ENCODE measurements at regions not wholly inside any gene's neighbourhood (a gene's known extent, or its start where the extent isn't known, plus 50 kb on each side); places are given as distances from the start of the nearest gene placed in this dataset.
A peak's percentile ranks its signal among the peaks of the same experiment; 100 is the strongest.

- Histone ChIP-seq H4K12ac (ENCODE audit: low read depth, low read length) (no peak overlapping the region), H3K9ac (ENCODE audit: low read length) (no peak overlapping the region), H2BK12ac (ENCODE audit: low read length) (no peak overlapping the region), H3K9me3 (ENCODE audit: insufficient read depth, low read depth, low read length) (no peaks in the 10 kb centered on the region), H3K79me2 (ENCODE audit: control insufficient read depth, insufficient read depth, low read length, poor library complexity) (no peaks in the 10 kb centered on the region), H3K23ac (ENCODE audit: low read length) (no peak overlapping the region), H4K91ac (ENCODE audit: low read depth, low read length) (no peak overlapping the region), H3K18ac (ENCODE audit: low read length) (no peak overlapping the region), H3K4me2 (ENCODE audit: low read length) (no peak overlapping the region), H3K4ac (ENCODE audit: low read depth, low read length) (no peak overlapping the region), H3K4me1 (ENCODE audit: control insufficient read depth in 1 of 2, insufficient read depth in 2 of 2, low read length in 2 of 2) (no peaks in the 10 kb centered on the region), H3K27me3 (ENCODE audit: insufficient read depth, low read length) (no peaks in the 10 kb centered on the region), H3K4me3 (ENCODE audit: low read depth, low read length) (no peak overlapping the region), H3K14ac (ENCODE audit: low read length) (no peak overlapping the region), H2AK5ac (ENCODE audit: low read length) (no peak overlapping the region), H2AFZ (ENCODE audit: insufficient read depth, low read length, poor library complexity) (no peak overlapping the region), H2BK5ac (ENCODE audit: low read depth, low read length, poor library complexity) (no peak overlapping the region), H4K8ac (ENCODE audit: low read depth, low read length) (no peak overlapping the region), H3K36me3 (ENCODE audit: control insufficient read depth in 1 of 2, insufficient read depth in 2 of 2, low read length in 2 of 2) (no peaks in the 10 kb centered on the region), H2BK120ac (ENCODE audit: insufficient read depth, low read length, poor library complexity) (no peak overlapping the region), H3K79me1 (ENCODE audit: low read length) (no peaks in the 10 kb centered on the region), H3K27ac (ENCODE audit: low read depth, low read length) (no peak overlapping the region)
- no CpG with 5 or more reads among the region's 2 CpGs for WGBS (ENCODE audit: extremely low coverage, insufficient coverage, insufficient read length)
- DNase-seq, result no peak
Observed at GRCh38 chr12:103160622-103161021, 203.1 kb downstream of the ASCL1 start.

GRCh38 chr12:103161582-103162362 is 204.3 kb downstream of the ASCL1 start:
- no peak overlapping the region for H3K18ac ChIP-seq (ENCODE audit: low read length)
- no peak overlapping the region for H2AK5ac ChIP-seq (ENCODE audit: low read length)
- H3K27me3 ChIP-seq (ENCODE audit: insufficient read depth, low read length), result no peaks in the 10 kb centered on the region
- no peak overlapping the region for H3K4ac ChIP-seq (ENCODE audit: low read depth, low read length)
- no peak for DNase-seq
- no peak overlapping the region for H3K14ac ChIP-seq (ENCODE audit: low read length)
- H2AFZ ChIP-seq (ENCODE audit: insufficient read depth, low read length, poor library complexity), result no peak overlapping the region
- H3K27ac ChIP-seq (ENCODE audit: low read depth, low read length), result no peak overlapping the region
- H4K12ac ChIP-seq (ENCODE audit: low read depth, low read length), result no peak overlapping the region
- H3K36me3 ChIP-seq (ENCODE audit: control insufficient read depth in 1 of 2, insufficient read depth in 2 of 2, low read length in 2 of 2), result no peaks in the 10 kb centered on the region
- no peaks in the 10 kb centered on the region for H3K9me3 ChIP-seq (ENCODE audit: insufficient read depth, low read depth, low read length)
- no peak overlapping the region for H2BK5ac ChIP-seq (ENCODE audit: low read depth, low read length, poor library complexity)
- no peak overlapping the region for H4K91ac ChIP-seq (ENCODE audit: low read depth, low read length)
- no peaks in the 10 kb centered on the region for H3K4me1 ChIP-seq (ENCODE audit: control insufficient read depth in 1 of 2, insufficient read depth in 2 of 2, low read length in 2 of 2)
- H4K8ac ChIP-seq (ENCODE audit: low read depth, low read length), result no peak overlapping the region
- no peak overlapping the region for H3K4me2 ChIP-seq (ENCODE audit: low read length)
- H3K79me1 ChIP-seq (ENCODE audit: low read length), result no peaks in the 10 kb centered on the region
- no CpG with 5 or more reads among the region's 5 CpGs for WGBS (ENCODE audit: extremely low coverage, insufficient coverage, insufficient read length)
- H3K23ac ChIP-seq (ENCODE audit: low read length), result peak overlapping the region; percentile 92
- no peak overlapping the region for H2BK120ac ChIP-seq (ENCODE audit: insufficient read depth, low read length, poor library complexity)
- H3K4me3 ChIP-seq (ENCODE audit: low read depth, low read length), result no peak overlapping the region
- H3K9ac ChIP-seq (ENCODE audit: low read length), result no peak overlapping the region
- H2BK12ac ChIP-seq (ENCODE audit: low read length), result no peak overlapping the region
- no peaks in the 10 kb centered on the region for H3K79me2 ChIP-seq (ENCODE audit: control insufficient read depth, insufficient read depth, low read length, poor library complexity)

- no peak overlapping the region for H2BK5ac ChIP-seq (ENCODE audit: low read depth, low read length, poor library complexity)
- no peaks in the 10 kb centered on the region for H3K27me3 ChIP-seq (ENCODE audit: insufficient read depth, low read length)
- no peaks in the 10 kb centered on the region for H3K36me3 ChIP-seq (ENCODE audit: control insufficient read depth in 1 of 2, insufficient read depth in 2 of 2, low read length in 2 of 2)
- H3K9me3 ChIP-seq (ENCODE audit: insufficient read depth, low read depth, low read length), result no peaks in the 10 kb centered on the region
- H3K4me1 ChIP-seq (ENCODE audit: control insufficient read depth in 1 of 2, insufficient read depth in 2 of 2, low read length in 2 of 2), result no peaks in the 10 kb centered on the region
- no peak overlapping the region for H3K4me2 ChIP-seq (ENCODE audit: low read length)
- no peak overlapping the region for H4K91ac ChIP-seq (ENCODE audit: low read depth, low read length)
- H3K4ac ChIP-seq (ENCODE audit: low read depth, low read length), result no peak overlapping the region
- H2BK12ac ChIP-seq (ENCODE audit: low read length), result no peak overlapping the region
- no peak overlapping the region for H2AK5ac ChIP-seq (ENCODE audit: low read length)
- no peak overlapping the region for H3K9ac ChIP-seq (ENCODE audit: low read length)
- H2BK120ac ChIP-seq (ENCODE audit: insufficient read depth, low read length, poor library complexity), result no peak overlapping the region
- H2AFZ ChIP-seq (ENCODE audit: insufficient read depth, low read length, poor library complexity), result no peak overlapping the region
- H3K23ac ChIP-seq (ENCODE audit: low read length), result no peak overlapping the region
- no peaks in the 10 kb centered on the region for H3K79me1 ChIP-seq (ENCODE audit: low read length)
- no peak overlapping the region for H3K4me3 ChIP-seq (ENCODE audit: low read depth, low read length)
- H3K79me2 ChIP-seq (ENCODE audit: control insufficient read depth, insufficient read depth, low read length, poor library complexity), result no peaks in the 10 kb centered on the region
- no peak overlapping the region for H4K8ac ChIP-seq (ENCODE audit: low read depth, low read length)
- no peak overlapping the region for H3K27ac ChIP-seq (ENCODE audit: low read depth, low read length)
- DNase-seq, result no peak
- no CpG with 5 or more reads among the region's 3 CpGs for WGBS (ENCODE audit: extremely low coverage, insufficient coverage, insufficient read length)
- no peak overlapping the region for H4K12ac ChIP-seq (ENCODE audit: low read depth, low read length)
- no peak overlapping the region for H3K14ac ChIP-seq (ENCODE audit: low read length)
- no peak overlapping the region for H3K18ac ChIP-seq (ENCODE audit: low read length)
Observed at GRCh38 chr12:103166949-103167348, 209.5 kb downstream of the ASCL1 start.

GRCh38 chr12:103172447-103173112 is 215.1 kb downstream of the ASCL1 start:
- H3K4me3 ChIP-seq (ENCODE audit: low read depth, low read length), result no peak overlapping the region
- no peak overlapping the region for H4K91ac ChIP-seq (ENCODE audit: low read depth, low read length)
- H3K18ac ChIP-seq (ENCODE audit: low read length), result no peak overlapping the region
- no peak overlapping the region for H3K23ac ChIP-seq (ENCODE audit: low read length)
- H2AFZ ChIP-seq (ENCODE audit: insufficient read depth, low read length, poor library complexity), result no peak overlapping the region
- H3K9me3 ChIP-seq (ENCODE audit: insufficient read depth, low read depth, low read length), result no peaks in the 10 kb centered on the region
- H3K4me2 ChIP-seq (ENCODE audit: low read length), result no peak overlapping the region
- no peaks in the 10 kb centered on the region for H3K79me2 ChIP-seq (ENCODE audit: control insufficient read depth, insufficient read depth, low read length, poor library complexity)
- H2AK5ac ChIP-seq (ENCODE audit: low read length), result no peak overlapping the region
- no peaks in the 10 kb centered on the region for H3K27me3 ChIP-seq (ENCODE audit: insufficient read depth, low read length)
- no peaks in the 10 kb centered on the region for H3K79me1 ChIP-seq (ENCODE audit: low read length)
- no peak overlapping the region for H3K4ac ChIP-seq (ENCODE audit: low read depth, low read length)
- no peak overlapping the region for H2BK12ac ChIP-seq (ENCODE audit: low read length)
- no peak overlapping the region for H3K27ac ChIP-seq (ENCODE audit: low read depth, low read length)
- H3K9ac ChIP-seq (ENCODE audit: low read length), result no peak overlapping the region
- H4K12ac ChIP-seq (ENCODE audit: low read depth, low read length), result no peak overlapping the region
- H3K14ac ChIP-seq (ENCODE audit: low read length), result no peak overlapping the region
- H3K4me1 ChIP-seq (ENCODE audit: control insufficient read depth in 1 of 2, insufficient read depth in 2 of 2, low read length in 2 of 2), result no peaks in the 10 kb centered on the region
- no peak overlapping the region for H2BK120ac ChIP-seq (ENCODE audit: insufficient read depth, low read length, poor library complexity)
- no peak overlapping the region for H2BK5ac ChIP-seq (ENCODE audit: low read depth, low read length, poor library complexity)
- DNase-seq, result no peak
- no peaks in the 10 kb centered on the region for H3K36me3 ChIP-seq (ENCODE audit: control insufficient read depth in 1 of 2, insufficient read depth in 2 of 2, low read length in 2 of 2)
- WGBS (ENCODE audit: extremely low coverage, insufficient coverage, insufficient read length), result no CpG with 5 or more reads among the region's 1 CpG
- H4K8ac ChIP-seq (ENCODE audit: low read depth, low read length), result no peak overlapping the region

Data from trophoblast cell (in vitro differentiated cells and primary cell).